ENCODE measurements at regions not wholly inside any gene's neighbourhood (a gene's known extent, or its start where the extent isn't known, plus 50 kb on each side); places are given as distances from the start of the nearest gene placed in this dataset.

GRCh38 chr22:27552176-27552575 lies 249.4 kb downstream of the MN1 start:
- no peaks in the 10 kb centered on the region for H3K9me3 ChIP-seq (ENCODE audit: control insufficient read depth in 1 of 2, low read length in 2 of 2)
- no peak overlapping the region for H3K27ac Mint-ChIP-seq
- no peaks in the 10 kb centered on the region for H3K27me3 ChIP-seq (ENCODE audit: insufficient read depth, low read length)
- no peaks in the 10 kb centered on the region for H3K36me3 ChIP-seq (ENCODE audit: insufficient read depth, low read length)
- ChIA-PET CTCF (ENCODE audit: partially characterized antibody) (no interaction called here), POLR2A (ENCODE audit: partially characterized antibody) (no interaction called here)
- no peak overlapping the region for H3K4me3 Mint-ChIP-seq
- no peak overlapping the region for H3K27ac ChIP-seq (ENCODE audit: low read depth, low read length)
- DNase-seq, result no peak
- H3K4me1 ChIP-seq (ENCODE audit: insufficient read depth, low read length), result no peaks in the 10 kb centered on the region
- H3K27me3 Mint-ChIP-seq, result peaks cover 1 to 4% of the 10 kb centered on the region in 2 donors
- intact Hi-C loops (cut with micrococcal nuclease), result no loop called here
- H3K9me3 Mint-ChIP-seq, result peaks cover 0 to 10% (median 3%) of the 10 kb centered on the region in 8 donors
- H3K4me1 Mint-ChIP-seq, result no peaks in the 10 kb centered on the region
- H3K4me3 ChIP-seq (ENCODE audit: low read length in 2 of 2), result no peak overlapping the region
- no peaks in the 10 kb centered on the region for H3K36me3 Mint-ChIP-seq

- H3K4me1 Mint-ChIP-seq, result no peaks in the 10 kb centered on the region
- Histone ChIP-seq H3K9me3 (ENCODE audit: control insufficient read depth in 1 of 2, low read length in 2 of 2) (no peaks in the 10 kb centered on the region), H3K4me1 (ENCODE audit: insufficient read depth, low read length) (no peaks in the 10 kb centered on the region), H3K27me3 (ENCODE audit: insufficient read depth, low read length) (no peaks in the 10 kb centered on the region), H3K4me3 (ENCODE audit: low read length in 2 of 2) (no peak overlapping the region), H3K36me3 (ENCODE audit: insufficient read depth, low read length) (no peaks in the 10 kb centered on the region), H3K27ac (ENCODE audit: low read depth, low read length) (no peak overlapping the region)
- no peak overlapping the region for H3K27ac Mint-ChIP-seq
- peaks cover 0 to 10% (median 3%) of the 10 kb centered on the region in 8 donors for H3K9me3 Mint-ChIP-seq
- CTCF ChIA-PET (ENCODE audit: partially characterized antibody), result no interaction called here
- peaks cover 1 to 4% of the 10 kb centered on the region in 2 donors for H3K27me3 Mint-ChIP-seq
- POLR2A ChIA-PET (ENCODE audit: partially characterized antibody), result no interaction called here
- H3K4me3 Mint-ChIP-seq, result no peak overlapping the region
- no peak for DNase-seq
- H3K36me3 Mint-ChIP-seq, result no peaks in the 10 kb centered on the region
- intact Hi-C loops (cut with micrococcal nuclease), result no loop called here
These were observed 248.7 kb downstream of the MN1 start for GRCh38 chr22:27552863-27553262.

DNA sequence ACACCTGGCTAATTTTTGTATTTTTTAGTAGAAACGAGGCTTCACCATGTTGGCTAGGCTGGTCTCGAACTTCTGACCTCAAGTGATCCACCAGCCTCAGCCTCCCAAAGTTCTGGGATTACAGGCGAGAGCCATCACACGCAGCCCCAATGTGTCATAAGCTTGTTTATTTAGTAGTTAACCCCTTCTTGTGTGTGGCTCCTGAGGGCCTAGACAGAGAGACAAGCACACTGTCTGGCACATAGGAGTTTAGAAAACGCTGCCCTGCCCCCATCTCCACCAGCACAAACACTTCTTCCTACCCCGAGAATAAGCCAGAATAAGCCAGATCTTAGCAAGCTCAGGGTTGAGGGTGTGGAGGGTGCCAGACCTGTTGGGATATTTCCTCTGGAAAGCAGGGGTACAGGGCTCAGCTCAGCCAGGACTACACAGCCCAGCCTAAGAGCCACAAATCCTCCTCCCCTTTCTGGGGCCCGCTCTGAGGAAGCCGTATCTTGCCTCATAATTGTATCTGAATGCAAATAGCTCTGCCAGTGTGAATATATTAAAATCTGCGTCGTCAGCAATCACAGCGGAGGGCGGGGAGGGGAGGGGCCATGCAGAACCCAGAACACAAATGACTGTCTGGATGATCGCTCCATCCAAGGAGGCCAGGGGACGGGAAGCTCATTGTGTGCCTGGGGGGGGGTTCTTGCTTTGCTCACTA lies 247.3 kb downstream of the MN1 start:
- Histone ChIP-seq H3K27ac (ENCODE audit: low read depth, low read length) (no peak overlapping the region), H3K36me3 (ENCODE audit: insufficient read depth, low read length) (no peaks in the 10 kb centered on the region), H3K4me1 (ENCODE audit: insufficient read depth, low read length) (no peaks in the 10 kb centered on the region), H3K4me3 (ENCODE audit: low read length in 2 of 2) (no peak overlapping the region), H3K27me3 (ENCODE audit: insufficient read depth, low read length) (no peaks in the 10 kb centered on the region), H3K9me3 (ENCODE audit: control insufficient read depth in 1 of 2, low read length in 2 of 2) (no peaks in the 10 kb centered on the region)
- POLR2A ChIA-PET (ENCODE audit: partially characterized antibody), result no interaction called here
- DNase-seq, result no peak
- Mint-ChIP-seq H3K9me3 (peaks cover 0 to 10% (median 3%) of the 10 kb centered on the region in 8 donors), H3K4me3 (no peak overlapping the region), H3K36me3 (no peaks in the 10 kb centered on the region), H3K4me1 (no peaks in the 10 kb centered on the region), H3K27ac (no peak overlapping the region), H3K27me3 (peaks cover 1 to 4% of the 10 kb centered on the region in 2 donors)
- intact Hi-C loops (cut with micrococcal nuclease), result no loop called here
- CTCF ChIA-PET (ENCODE audit: partially characterized antibody), result no interaction called here

- Mint-ChIP-seq H3K36me3 (no peaks in the 10 kb centered on the region), H3K9me3 (peaks cover 0 to 10% (median 3%) of the 10 kb centered on the region in 8 donors), H3K27me3 (peaks cover 1 to 4% of the 10 kb centered on the region in 2 donors), H3K4me3 (no peak overlapping the region), H3K4me1 (no peaks in the 10 kb centered on the region), H3K27ac (no peak overlapping the region)
- POLR2A ChIA-PET (ENCODE audit: partially characterized antibody), result no interaction called here
- Histone ChIP-seq H3K4me3 (ENCODE audit: low read length in 2 of 2) (no peak overlapping the region), H3K27me3 (ENCODE audit: insufficient read depth, low read length) (no peaks in the 10 kb centered on the region), H3K27ac (ENCODE audit: low read depth, low read length) (no peak overlapping the region), H3K36me3 (ENCODE audit: insufficient read depth, low read length) (no peaks in the 10 kb centered on the region), H3K9me3 (ENCODE audit: control insufficient read depth in 1 of 2, low read length in 2 of 2) (no peaks in the 10 kb centered on the region), H3K4me1 (ENCODE audit: insufficient read depth, low read length) (no peaks in the 10 kb centered on the region)
- intact Hi-C loops (cut with micrococcal nuclease), result no loop called here
- CTCF ChIA-PET (ENCODE audit: partially characterized antibody), result no interaction called here
- DNase-seq, result no peak
These were observed 246.6 kb downstream of the MN1 start for GRCh38 chr22:27554841-27555456.

DNA sequence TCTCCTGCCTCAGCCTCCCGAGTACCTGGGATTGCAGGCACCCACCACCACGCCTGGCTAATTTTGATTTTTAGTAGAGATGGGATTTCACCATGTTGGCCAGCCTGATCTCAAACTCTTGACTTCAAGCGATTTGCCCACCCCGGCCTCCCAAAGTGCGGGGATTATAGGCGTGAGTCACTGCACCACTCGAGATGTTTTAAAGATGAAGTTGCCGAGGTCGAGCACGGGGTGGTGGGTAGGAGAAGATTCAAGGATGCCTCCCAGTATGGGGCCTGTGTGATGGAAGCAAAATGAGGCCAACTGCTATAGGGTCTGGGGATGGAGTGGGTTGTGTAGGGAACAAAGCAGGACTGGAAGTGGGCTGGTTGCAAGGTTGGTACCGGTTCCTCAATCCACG lies 245.2 kb downstream of the MN1 start:
- ChIA-PET POLR2A (ENCODE audit: partially characterized antibody) (no interaction called here), CTCF (ENCODE audit: partially characterized antibody) (no interaction called here)
- H3K4me1 Mint-ChIP-seq, result no peaks in the 10 kb centered on the region
- Histone ChIP-seq H3K4me3 (ENCODE audit: low read length in 2 of 2) (no peak overlapping the region), H3K27me3 (ENCODE audit: insufficient read depth, low read length) (no peaks in the 10 kb centered on the region), H3K4me1 (ENCODE audit: insufficient read depth, low read length) (no peaks in the 10 kb centered on the region), H3K36me3 (ENCODE audit: insufficient read depth, low read length) (no peaks in the 10 kb centered on the region), H3K9me3 (ENCODE audit: control insufficient read depth in 1 of 2, low read length in 2 of 2) (no peaks in the 10 kb centered on the region), H3K27ac (ENCODE audit: low read depth, low read length) (no peak overlapping the region)
- H3K27me3 Mint-ChIP-seq, result peaks cover 1 to 4% of the 10 kb centered on the region in 2 donors
- no peak for DNase-seq
- H3K9me3 Mint-ChIP-seq, result peaks cover 0 to 10% (median 3%) of the 10 kb centered on the region in 8 donors
- H3K27ac Mint-ChIP-seq, result no peak overlapping the region
- H3K4me3 Mint-ChIP-seq, result no peak overlapping the region
- H3K36me3 Mint-ChIP-seq, result no peaks in the 10 kb centered on the region
- intact Hi-C loops (cut with micrococcal nuclease), result no loop called here

DNA sequence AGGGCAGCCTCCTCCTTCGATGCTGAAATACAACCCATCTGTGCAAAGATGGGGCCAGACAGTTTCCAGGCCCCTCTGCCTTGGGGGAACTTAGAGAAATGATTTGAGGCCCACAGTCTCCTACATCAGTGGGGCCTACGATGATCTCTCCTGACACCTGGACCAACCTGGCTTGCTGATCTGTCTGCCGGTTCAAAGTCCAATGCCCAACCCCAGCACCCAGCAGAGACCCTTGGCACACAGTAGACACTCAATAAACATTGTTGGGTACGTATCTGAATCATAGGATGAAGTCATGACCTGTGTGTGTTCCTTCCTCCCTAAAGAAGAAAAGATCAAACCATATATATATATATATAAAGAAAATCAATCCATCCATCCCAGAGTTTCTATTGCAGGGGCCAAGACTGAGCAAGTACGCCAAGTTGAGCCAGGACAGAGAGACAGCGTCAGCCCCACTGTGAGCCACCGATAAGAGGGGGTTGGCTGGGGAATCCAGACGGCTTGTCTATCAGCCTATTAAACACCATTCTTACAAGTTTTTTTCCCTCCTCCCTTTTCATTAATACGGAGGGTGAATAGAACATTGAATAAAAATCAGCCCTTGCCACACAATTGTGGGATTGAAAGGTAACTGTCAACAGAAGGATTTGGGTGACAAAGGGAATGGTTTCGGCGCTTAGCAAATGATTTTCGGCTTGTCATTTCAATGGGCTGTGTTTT lies 244.1 kb downstream of the MN1 start:
- Histone ChIP-seq H3K4me1 (ENCODE audit: insufficient read depth, low read length) (no peaks in the 10 kb centered on the region), H3K9me3 (ENCODE audit: control insufficient read depth in 1 of 2, low read length in 2 of 2) (no peaks in the 10 kb centered on the region), H3K27ac (ENCODE audit: low read depth, low read length) (no peak overlapping the region), H3K4me3 (ENCODE audit: low read length in 2 of 2) (no peak overlapping the region), H3K27me3 (ENCODE audit: insufficient read depth, low read length) (no peaks in the 10 kb centered on the region), H3K36me3 (ENCODE audit: insufficient read depth, low read length) (no peaks in the 10 kb centered on the region)
- POLR2A ChIA-PET (ENCODE audit: partially characterized antibody), result no interaction called here
- Mint-ChIP-seq H3K27ac (no peak overlapping the region), H3K36me3 (no peaks in the 10 kb centered on the region), H3K27me3 (peaks cover 1 to 4% of the 10 kb centered on the region in 2 donors), H3K4me3 (no peak overlapping the region), H3K4me1 (no peaks in the 10 kb centered on the region), H3K9me3 (peaks cover 0 to 5% (median 2%) of the 10 kb centered on the region in 8 donors)
- intact Hi-C loops (cut with micrococcal nuclease), result no loop called here
- no peak for DNase-seq
- CTCF ChIA-PET (ENCODE audit: partially characterized antibody), result no interaction called here

DNA sequence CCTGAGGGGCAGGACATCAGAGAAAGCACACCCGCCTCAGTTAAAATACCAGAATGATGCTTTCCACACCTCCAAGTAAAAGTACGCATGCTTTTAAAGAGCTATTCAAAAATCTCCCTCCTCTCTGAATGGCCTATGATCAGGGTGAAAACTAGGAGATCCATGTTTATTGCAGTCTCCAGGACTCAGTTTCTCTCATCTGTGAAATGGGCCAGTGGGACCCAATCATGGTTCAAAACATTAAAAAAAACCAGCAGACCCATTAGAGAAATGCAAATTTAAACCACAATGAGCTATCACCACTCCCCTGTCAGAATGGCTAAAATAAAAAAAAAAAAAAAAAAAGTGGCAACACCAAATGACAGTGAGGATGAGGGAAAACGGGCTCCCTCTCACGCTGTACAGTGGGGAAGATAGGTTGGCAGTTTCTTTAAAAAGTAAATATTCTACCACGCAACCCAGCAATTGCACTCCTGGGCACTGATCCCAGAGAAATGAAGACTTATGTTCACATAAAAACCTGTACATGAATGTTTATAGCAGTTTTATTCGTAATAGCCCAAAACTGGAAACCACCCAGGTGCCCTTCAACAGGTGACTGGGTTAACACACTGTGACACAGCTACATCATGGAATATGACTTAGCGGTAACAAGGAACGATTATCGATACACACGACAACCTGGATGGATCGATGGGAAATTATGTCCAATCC lies 242.7 kb downstream of the MN1 start:
- POLR2A ChIA-PET (ENCODE audit: partially characterized antibody), result no interaction called here

More for the DNA sequence above, 242.7 kb downstream of the MN1 start:
- Histone ChIP-seq H3K4me1 (ENCODE audit: insufficient read depth, low read length) (no peaks in the 10 kb centered on the region), H3K4me3 (ENCODE audit: low read length in 2 of 2) (no peak overlapping the region), H3K36me3 (ENCODE audit: insufficient read depth, low read length) (no peaks in the 10 kb centered on the region), H3K27ac (ENCODE audit: low read depth, low read length) (no peak overlapping the region), H3K27me3 (ENCODE audit: insufficient read depth, low read length) (no peaks in the 10 kb centered on the region), H3K9me3 (ENCODE audit: control insufficient read depth in 1 of 2, low read length in 2 of 2) (no peaks in the 10 kb centered on the region)
- Mint-ChIP-seq H3K4me3 (no peak overlapping the region), H3K27ac (no peak overlapping the region), H3K27me3 (peaks cover 0 to 1% of the 10 kb centered on the region in 2 donors), H3K9me3 (no peaks in the 10 kb centered on the region), H3K4me1 (no peaks in the 10 kb centered on the region), H3K36me3 (no peaks in the 10 kb centered on the region)
- intact Hi-C loops (cut with micrococcal nuclease), result no loop called here
- CTCF ChIA-PET (ENCODE audit: partially characterized antibody), result no interaction called here
- DNase-seq, result no peak

All from CD4-positive, alpha-beta memory T cell (primary cell).